WI38 (cell line): ENCODE measurements at regions not wholly inside any gene's neighbourhood (a gene's known extent, or its start where the extent isn't known, plus 50 kb on each side); places are given as distances from the start of the nearest gene placed in this dataset.

Source experiments
- H3K4me3 ChIP-seq: 2 replicates; pipeline ENCODE4 v1.5.1; 2011; ENCODE audit warnings: low read depth, mild to moderate bottlenecking, control low read depth, low read length
- TF ChIP-seq, protein P1 (sequence below): IDR thresholded peaks from 2 replicates; pipeline ENCODE4 v1.5.1; 2012; ENCODE audit warnings: low read depth, mild to moderate bottlenecking, control low read depth, low read length

DNA sequence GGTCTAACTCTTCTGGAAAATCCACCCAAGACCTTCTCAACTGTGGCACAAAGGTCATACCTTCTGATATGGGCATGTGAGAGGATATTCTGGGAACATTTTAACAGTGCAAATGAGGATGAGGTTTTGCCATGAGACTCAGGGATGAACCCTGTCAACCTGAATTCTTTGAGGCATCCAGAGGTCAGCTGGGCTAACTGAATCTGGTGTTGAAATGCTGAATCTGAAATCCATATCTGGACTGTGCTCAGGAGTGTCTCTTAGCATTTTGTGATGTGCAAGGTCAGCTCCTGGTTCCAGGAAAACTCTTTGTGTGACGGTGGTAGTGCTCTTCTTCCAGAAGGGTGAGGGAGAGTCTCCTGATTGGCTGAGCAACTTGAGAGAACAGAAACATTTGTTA, 276.0 kb upstream of the SALL1 start:
- TF ChIP-seq, protein P1, sequence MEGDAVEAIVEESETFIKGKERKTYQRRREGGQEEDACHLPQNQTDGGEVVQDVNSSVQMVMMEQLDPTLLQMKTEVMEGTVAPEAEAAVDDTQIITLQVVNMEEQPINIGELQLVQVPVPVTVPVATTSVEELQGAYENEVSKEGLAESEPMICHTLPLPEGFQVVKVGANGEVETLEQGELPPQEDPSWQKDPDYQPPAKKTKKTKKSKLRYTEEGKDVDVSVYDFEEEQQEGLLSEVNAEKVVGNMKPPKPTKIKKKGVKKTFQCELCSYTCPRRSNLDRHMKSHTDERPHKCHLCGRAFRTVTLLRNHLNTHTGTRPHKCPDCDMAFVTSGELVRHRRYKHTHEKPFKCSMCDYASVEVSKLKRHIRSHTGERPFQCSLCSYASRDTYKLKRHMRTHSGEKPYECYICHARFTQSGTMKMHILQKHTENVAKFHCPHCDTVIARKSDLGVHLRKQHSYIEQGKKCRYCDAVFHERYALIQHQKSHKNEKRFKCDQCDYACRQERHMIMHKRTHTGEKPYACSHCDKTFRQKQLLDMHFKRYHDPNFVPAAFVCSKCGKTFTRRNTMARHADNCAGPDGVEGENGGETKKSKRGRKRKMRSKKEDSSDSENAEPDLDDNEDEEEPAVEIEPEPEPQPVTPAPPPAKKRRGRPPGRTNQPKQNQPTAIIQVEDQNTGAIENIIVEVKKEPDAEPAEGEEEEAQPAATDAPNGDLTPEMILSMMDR, result no peak
- H3K4me3 ChIP-seq, result no peak overlapping the region

DNA sequence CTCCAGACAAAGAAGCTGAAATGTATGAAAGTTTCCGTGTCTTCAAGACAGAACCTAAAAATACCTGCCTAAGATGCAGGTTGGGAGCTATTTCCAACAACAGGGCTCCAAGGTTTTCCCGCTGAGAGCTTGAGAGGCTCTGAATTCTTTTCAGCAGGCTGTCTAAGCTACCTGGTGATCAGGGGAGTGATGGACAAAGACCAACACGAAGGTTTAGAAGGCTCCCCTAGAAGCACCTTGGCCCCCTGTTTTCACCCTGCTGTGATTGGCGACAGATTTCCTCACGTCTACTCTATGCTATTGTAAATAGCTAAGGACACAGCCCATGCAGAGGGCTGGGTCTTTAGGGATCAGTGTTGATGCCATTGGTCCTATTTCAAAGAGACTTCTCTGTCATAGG, 275.2 kb upstream of the SALL1 start:
- TF ChIP-seq, protein P1, result no peak
- H3K4me3 ChIP-seq, result no peak overlapping the region

DNA sequence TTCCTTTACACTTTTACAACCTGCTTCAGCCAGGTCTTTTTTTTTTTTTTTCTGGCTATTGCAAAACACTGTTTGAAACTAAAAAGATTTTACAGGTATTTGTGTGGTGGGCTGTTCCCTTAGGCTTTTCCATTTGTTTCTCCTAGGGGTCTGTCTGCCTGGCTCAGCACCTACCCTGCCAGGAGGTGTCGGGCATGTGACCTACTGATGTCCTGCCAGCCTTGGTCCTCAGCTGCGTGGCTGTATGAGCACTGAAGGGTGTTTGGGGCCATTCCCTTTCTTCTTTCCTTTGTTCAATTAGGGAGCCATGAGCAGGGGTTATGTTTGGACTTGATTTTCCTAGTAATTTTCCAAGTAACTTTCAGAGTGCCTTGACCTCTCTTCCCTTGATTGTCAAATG, 269.2 kb upstream of the SALL1 start:
- no peak overlapping the region for H3K4me3 ChIP-seq
- TF ChIP-seq, protein P1, result no peak

DNA sequence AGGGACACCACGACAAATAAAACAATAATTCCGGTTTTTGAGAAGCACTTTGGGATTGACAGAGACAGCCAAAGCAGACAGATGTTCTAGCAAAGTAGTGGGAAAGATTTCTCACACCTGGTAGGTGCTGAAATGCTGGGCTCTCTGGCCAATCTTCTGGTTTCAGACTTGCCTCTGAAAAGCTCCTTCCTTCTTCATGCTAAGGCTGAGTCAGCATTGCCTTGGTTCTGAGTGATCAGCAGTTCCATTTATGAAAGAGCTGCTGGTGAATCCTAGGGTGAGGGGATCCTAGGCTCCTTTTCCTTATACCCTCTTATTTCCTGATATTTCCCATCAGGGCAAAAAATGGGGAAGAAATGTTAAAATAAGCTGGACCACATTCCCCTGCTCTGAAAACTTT, 268.7 kb upstream of the SALL1 start:
- H3K4me3 ChIP-seq, result no peak overlapping the region
- TF ChIP-seq, protein P1, result no peak

DNA sequence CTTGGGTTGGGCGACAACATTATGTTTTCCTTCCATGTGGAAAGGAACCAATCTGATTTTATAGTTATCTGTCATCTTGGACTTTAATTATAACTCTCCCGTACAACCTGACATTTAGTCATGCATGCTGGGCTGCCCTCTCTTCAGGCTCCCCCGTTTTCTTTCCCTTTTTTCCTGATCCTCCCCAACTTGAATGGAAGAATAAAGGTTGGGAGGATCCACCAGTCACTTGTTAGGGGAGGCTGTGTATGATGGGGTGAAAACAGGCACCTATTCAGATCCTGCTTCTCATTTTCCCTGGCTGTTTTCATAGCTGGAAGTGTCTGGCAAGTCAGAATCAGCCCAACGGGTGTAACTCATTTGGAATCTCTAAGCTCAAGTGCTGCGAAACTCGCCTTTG, 267.2 kb upstream of the SALL1 start:
- H3K4me3 ChIP-seq, result no peak overlapping the region
- TF ChIP-seq, protein P1, result no peak

DNA sequence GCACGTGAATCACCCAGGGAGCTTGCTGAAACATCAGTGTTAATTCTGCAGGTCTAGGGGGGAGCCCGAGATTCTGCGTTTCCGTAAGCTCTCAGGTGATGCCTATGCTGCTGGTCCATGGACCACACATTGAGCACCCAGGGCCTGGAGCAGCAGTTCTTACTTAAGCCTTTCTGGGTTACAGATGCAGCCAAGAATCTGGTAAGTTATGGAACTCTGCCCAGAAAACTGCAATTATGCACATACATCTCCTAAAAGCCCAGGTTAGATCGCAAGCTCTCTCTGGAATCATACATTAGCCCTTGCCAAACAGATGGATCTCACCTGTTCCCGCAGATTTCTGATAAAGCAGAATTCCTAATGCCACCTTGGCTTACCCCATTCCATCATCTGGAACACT, 265.9 kb upstream of the SALL1 start:
- H3K4me3 ChIP-seq, result no peak overlapping the region
- TF ChIP-seq, protein P1, result no peak

DNA sequence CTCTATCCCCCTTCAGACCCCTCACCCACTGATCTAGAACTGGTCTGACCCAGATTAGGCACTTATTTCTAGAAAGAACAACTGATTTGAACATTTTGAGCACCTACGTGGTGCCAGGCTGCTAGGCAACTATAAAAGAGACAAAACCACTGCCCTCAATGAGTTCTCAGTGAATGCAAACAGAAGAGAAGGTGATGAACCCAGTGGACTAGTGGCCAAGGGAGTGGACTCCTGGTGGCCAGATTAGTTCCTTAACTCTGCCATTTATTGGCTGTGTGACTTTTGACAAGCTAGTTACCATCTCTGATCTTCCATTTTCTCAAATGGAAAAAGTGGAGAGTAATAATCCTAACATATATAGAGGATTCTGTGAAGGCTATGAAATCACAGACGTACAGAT, 259.1 kb upstream of the SALL1 start:
- TF ChIP-seq, protein P1, result no peak
- H3K4me3 ChIP-seq, result no peak overlapping the region
